ENCODE measurements at regions not wholly inside any gene's neighbourhood (a gene's known extent, or its start where the extent isn't known, plus 50 kb on each side); places are given as distances from the start of the nearest gene placed in this dataset.
"Not testable (repeated sequence)": the region's sequence is repeated elsewhere in the genome, so short reads cannot be mapped to it uniquely, and the experiment has no call there.

- no peak for DNase-seq
Observed at GRCh38 chr6:134446218-134446848, 128.4 kb upstream of the SGK1 start.

GRCh38 chr6:134443009-134443408 lies 125.1 kb upstream of the SGK1 start:
- DNase-seq: no peak

GRCh38 chr6:134442073-134442472 lies 124.2 kb upstream of the SGK1 start:
- DNase-seq: no peak

GRCh38 chr6:134438837-134439236 lies 120.9 kb upstream of the SGK1 start:
- DNase-seq: no peak

- peak; percentile 3 to 24 for DNase-seq
Observed at GRCh38 chr6:134437376-134437775, 119.5 kb upstream of the SGK1 start.

- no peak for DNase-seq
Observed at GRCh38 chr6:134436950-134437349, 119.0 kb upstream of the SGK1 start.

- peak; percentile 51 to 86 for DNase-seq
Observed at GRCh38 chr6:134436281-134436815, 118.4 kb upstream of the SGK1 start.

GRCh38 chr6:134435814-134436280 lies 117.9 kb upstream of the SGK1 start:
- DNase-seq: no peak

GRCh38 chr6:134434019-134434942 lies 116.4 kb upstream of the SGK1 start:
- no peak for DNase-seq

- DNase-seq: no peak
Observed at GRCh38 chr6:134432036-134432435, 114.1 kb upstream of the SGK1 start.

GRCh38 chr6:134431421-134431859 lies 113.5 kb upstream of the SGK1 start:
- no peak for DNase-seq

- DNase-seq: no peak
Observed at GRCh38 chr6:134429861-134430380, 112.0 kb upstream of the SGK1 start.

GRCh38 chr6:134427721-134428120 lies 109.8 kb upstream of the SGK1 start:
- no peak for DNase-seq

- no peak for DNase-seq
Observed at GRCh38 chr6:134426623-134427022, 108.7 kb upstream of the SGK1 start.

GRCh38 chr6:134425917-134426316 lies 108.0 kb upstream of the SGK1 start:
- DNase-seq: not testable (repeated sequence)

- no peak for DNase-seq
Observed at GRCh38 chr6:134425513-134425912, 107.6 kb upstream of the SGK1 start.

GRCh38 chr6:134424798-134425170 lies 106.9 kb upstream of the SGK1 start:
- no peak for DNase-seq

- no peak for DNase-seq
Observed at GRCh38 chr6:134424165-134424797, 106.4 kb upstream of the SGK1 start.

GRCh38 chr6:134422426-134423231 lies 104.7 kb upstream of the SGK1 start:
- DNase-seq: no peak

- no peak for DNase-seq
Observed at GRCh38 chr6:134421501-134421900, 103.6 kb upstream of the SGK1 start.

- DNase-seq: no peak
Observed at GRCh38 chr6:134420614-134421181, 102.8 kb upstream of the SGK1 start.

- DNase-seq: no peak
Observed at GRCh38 chr6:134419716-134420115, 101.8 kb upstream of the SGK1 start.

Data from stimulated activated CD4-positive, alpha-beta T cell treated with anti-CD3 and anti-CD28 coated beads, Interleukin-4, amount 100 ng/mL, for 4 hours (primary cell).